NB4 (cell line): ENCODE measurements at regions not wholly inside any gene's neighbourhood (a gene's known extent, or its start where the extent isn't known, plus 50 kb on each side); places are given as distances from the start of the nearest gene placed in this dataset.
A peak's percentile ranks its signal among the peaks of the same experiment; 100 is the strongest.
"Not testable (repeated sequence)": the region's sequence is repeated elsewhere in the genome, so short reads cannot be mapped to it uniquely, and the experiment has no call there.

Experiments
- DNase-seq: peaks from one replicate; pipeline ENCODE4 v3.0.0; 2010; ENCODE audit warnings: low read depth
- H3K4me3 ChIP-seq: one replicate; pipeline ENCODE4 v1.5.1; 2011; ENCODE audit warnings: mild to moderate bottlenecking, low read depth, low read length, moderate library complexity
- MAX ChIP-seq: IDR thresholded peaks from 2 replicates; pipeline ENCODE4 v1.6.1; 2011; ENCODE audit warnings: low read depth, low read length
- MYC ChIP-seq: IDR thresholded peaks from 2 replicates; pipeline ENCODE4 v1.6.1; 2011; ENCODE audit warnings: low read depth, low read length
- POLR2A ChIP-seq: IDR thresholded peaks from 2 replicates; pipeline ENCODE4 v1.6.1; 2011; ENCODE audit warnings: mild to moderate bottlenecking; ENCODE audit not compliant: insufficient read length; ENCODE audit errors: extremely low read depth
- TF ChIP-seq, protein P1 (sequence below): IDR thresholded peaks from one replicate; pipeline ENCODE4 v1.5.1; 2012; ENCODE audit warnings: low read depth, low read length

GRCh38 chr4:186829740-186830449 is 106.2 kb upstream of the FAT1 start:
- no peak overlapping the region for H3K4me3 ChIP-seq
- no peak for DNase-seq
- no peak for TF ChIP-seq MYC
- no peak for TF ChIP-seq MAX
- TF ChIP-seq POLR2A: no peak
- TF ChIP-seq, protein P1, sequence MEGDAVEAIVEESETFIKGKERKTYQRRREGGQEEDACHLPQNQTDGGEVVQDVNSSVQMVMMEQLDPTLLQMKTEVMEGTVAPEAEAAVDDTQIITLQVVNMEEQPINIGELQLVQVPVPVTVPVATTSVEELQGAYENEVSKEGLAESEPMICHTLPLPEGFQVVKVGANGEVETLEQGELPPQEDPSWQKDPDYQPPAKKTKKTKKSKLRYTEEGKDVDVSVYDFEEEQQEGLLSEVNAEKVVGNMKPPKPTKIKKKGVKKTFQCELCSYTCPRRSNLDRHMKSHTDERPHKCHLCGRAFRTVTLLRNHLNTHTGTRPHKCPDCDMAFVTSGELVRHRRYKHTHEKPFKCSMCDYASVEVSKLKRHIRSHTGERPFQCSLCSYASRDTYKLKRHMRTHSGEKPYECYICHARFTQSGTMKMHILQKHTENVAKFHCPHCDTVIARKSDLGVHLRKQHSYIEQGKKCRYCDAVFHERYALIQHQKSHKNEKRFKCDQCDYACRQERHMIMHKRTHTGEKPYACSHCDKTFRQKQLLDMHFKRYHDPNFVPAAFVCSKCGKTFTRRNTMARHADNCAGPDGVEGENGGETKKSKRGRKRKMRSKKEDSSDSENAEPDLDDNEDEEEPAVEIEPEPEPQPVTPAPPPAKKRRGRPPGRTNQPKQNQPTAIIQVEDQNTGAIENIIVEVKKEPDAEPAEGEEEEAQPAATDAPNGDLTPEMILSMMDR: no peak

DNA sequence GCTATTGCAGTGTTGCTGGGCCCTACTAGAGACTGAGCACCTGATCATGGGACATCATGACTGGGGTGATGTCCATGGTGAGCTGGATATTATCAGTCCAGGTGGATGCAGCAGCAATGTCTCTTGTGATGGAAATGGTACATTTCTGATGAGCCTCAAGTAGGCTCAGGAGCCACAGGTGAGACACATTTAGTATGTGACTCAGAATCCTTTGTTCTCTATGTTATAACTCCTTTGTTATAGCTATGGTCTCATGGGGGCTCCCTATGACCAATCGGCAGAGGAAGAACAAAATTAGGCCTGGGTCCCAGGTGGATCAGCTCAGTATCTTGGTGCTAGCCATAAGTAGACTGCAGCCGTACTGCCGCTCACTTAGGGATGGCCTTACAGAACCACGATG is 107.9 kb upstream of the FAT1 start:
- H3K4me3 ChIP-seq: no peak overlapping the region
- no peak for DNase-seq
- TF ChIP-seq, protein P1: no peak
- TF ChIP-seq MAX (no peak), POLR2A (no peak), MYC (no peak)

- H3K4me3 ChIP-seq: no peak overlapping the region
- TF ChIP-seq, protein P1: no peak
- no peak for TF ChIP-seq MAX
- no peak for DNase-seq
Observed at GRCh38 chr4:186832906-186833305, 109.2 kb upstream of the FAT1 start.

GRCh38 chr4:186837463-186837862 is 113.8 kb upstream of the FAT1 start:
- not testable (repeated sequence) for DNase-seq, H3K4me3 ChIP-seq

GRCh38 chr4:186838295-186838694 is 114.6 kb upstream of the FAT1 start:
- DNase-seq: no peak
- no peak overlapping the region for H3K4me3 ChIP-seq
- TF ChIP-seq MYC: no peak
- TF ChIP-seq, protein P1: no peak
- TF ChIP-seq MAX: no peak
- no peak for TF ChIP-seq POLR2A

- TF ChIP-seq MYC (no peak), MAX (no peak), POLR2A (no peak)
- TF ChIP-seq, protein P1: no peak
- H3K4me3 ChIP-seq: no peak overlapping the region
- DNase-seq: peak; percentile 48
Observed at GRCh38 chr4:186839122-186840037, 115.7 kb upstream of the FAT1 start.
